ENCODE measurements at regions not wholly inside any gene's neighbourhood (a gene's known extent, or its start where the extent isn't known, plus 50 kb on each side); places are given as distances from the start of the nearest gene placed in this dataset.

DNA sequence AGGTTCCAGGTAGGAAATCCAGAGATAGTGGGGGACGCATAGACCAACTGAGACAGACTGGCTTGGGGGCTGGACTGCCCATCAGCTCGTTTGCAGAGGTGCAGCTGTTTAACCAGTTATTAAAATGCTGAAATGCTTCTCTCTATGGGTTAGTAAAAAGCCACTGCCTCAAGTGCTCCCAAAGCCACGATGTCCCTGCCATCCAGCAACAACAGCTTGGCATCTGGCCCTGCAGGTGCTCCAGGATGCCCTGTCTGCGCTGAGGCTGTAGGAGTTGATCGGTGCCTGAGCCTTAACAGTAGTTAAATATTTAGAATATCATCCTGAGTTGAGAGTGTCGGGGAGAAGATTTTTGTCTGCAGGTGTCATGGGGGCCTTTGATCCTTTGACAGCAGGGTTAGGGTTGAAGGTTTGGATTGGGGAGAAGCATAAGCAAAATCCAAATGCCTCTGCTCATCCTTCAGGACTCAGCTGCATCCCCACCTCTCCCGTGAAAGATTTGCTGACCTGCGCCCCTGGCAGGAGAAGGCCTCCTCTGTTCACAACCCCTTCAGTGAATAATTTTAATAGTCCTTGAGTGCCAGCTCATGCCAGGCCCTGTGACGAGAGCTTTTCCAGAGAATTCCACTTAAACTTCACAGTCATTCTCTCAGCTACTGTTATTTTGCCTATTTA is 127.3 kb upstream of the PWP1 start:
- Histone ChIP-seq H3K4me2 (ENCODE audit: low read length) (no peak overlapping the region), H3K27ac (ENCODE audit: low read depth, low read length, poor library complexity, severe bottlenecking) (no peak overlapping the region), H3K4me1 (ENCODE audit: insufficient read depth, low read length, severe bottlenecking) (no peaks in the 10 kb centered on the region), H3K36me3 (ENCODE audit: insufficient read depth, low read length) (no peaks in the 10 kb centered on the region), H3K79me2 (ENCODE audit: insufficient read depth, low read length) (no peaks in the 10 kb centered on the region), H3K9me3 (ENCODE audit: low read length) (no peaks in the 10 kb centered on the region), H3K27me3 (ENCODE audit: insufficient read depth, low read length) (no peaks in the 10 kb centered on the region), H3K9me2 (ENCODE audit: low read depth, low read length) (no peaks in the 10 kb centered on the region), H3K4me3 (ENCODE audit: low read depth, low read length, poor library complexity, severe bottlenecking) (no peak overlapping the region), H2AFZ (ENCODE audit: low read length) (no peak overlapping the region), H4K20me1 (ENCODE audit: insufficient read depth, low read length) (no peaks in the 10 kb centered on the region), H3F3A (ENCODE audit: insufficient read depth, low read length) (no peaks in the 10 kb centered on the region), H3K9ac (ENCODE audit: low read length) (no peak overlapping the region)
- TF ChIP-seq EZH2 (IDR thresholded peaks at IDR 0.05; ENCODE audit: borderline replicate concordance, low read length) (no peak), CTCF (IDR thresholded peaks at IDR 0.05; ENCODE audit: low read length) (no peak)

GRCh38 chr12:107558816-107559382 is 126.7 kb upstream of the PWP1 start:
- no peaks in the 10 kb centered on the region for H4K20me1 ChIP-seq (ENCODE audit: insufficient read depth, low read length)
- H3K9me2 ChIP-seq (ENCODE audit: low read depth, low read length) = no peaks in the 10 kb centered on the region
- no peak overlapping the region for H2AFZ ChIP-seq (ENCODE audit: low read length)
- no peak overlapping the region for H3K9ac ChIP-seq (ENCODE audit: low read length)
- no peaks in the 10 kb centered on the region for H3K9me3 ChIP-seq (ENCODE audit: low read length)
- TF ChIP-seq EZH2 (IDR thresholded peaks at IDR 0.05; ENCODE audit: borderline replicate concordance, low read length) (no peak), CTCF (IDR thresholded peaks at IDR 0.05; ENCODE audit: low read length) (no peak)
- no peaks in the 10 kb centered on the region for H3F3A ChIP-seq (ENCODE audit: insufficient read depth, low read length)
- no peak overlapping the region for H3K4me3 ChIP-seq (ENCODE audit: low read depth, low read length, poor library complexity, severe bottlenecking)
- H3K4me2 ChIP-seq (ENCODE audit: low read length) = no peak overlapping the region
- H3K79me2 ChIP-seq (ENCODE audit: insufficient read depth, low read length) = no peaks in the 10 kb centered on the region
- H3K27me3 ChIP-seq (ENCODE audit: insufficient read depth, low read length) = no peaks in the 10 kb centered on the region
- H3K4me1 ChIP-seq (ENCODE audit: insufficient read depth, low read length, severe bottlenecking) = no peaks in the 10 kb centered on the region
- H3K36me3 ChIP-seq (ENCODE audit: insufficient read depth, low read length) = no peaks in the 10 kb centered on the region
- H3K27ac ChIP-seq (ENCODE audit: low read depth, low read length, poor library complexity, severe bottlenecking) = no peak overlapping the region

GRCh38 chr12:107560165-107560898 is 125.3 kb upstream of the PWP1 start:
- no peak overlapping the region for H2AFZ ChIP-seq (ENCODE audit: low read length)
- TF ChIP-seq CTCF (IDR thresholded peaks at IDR 0.05; ENCODE audit: low read length) (no peak), EZH2 (IDR thresholded peaks at IDR 0.05; ENCODE audit: borderline replicate concordance, low read length) (no peak)

More at GRCh38 chr12:107560165-107560898, 125.3 kb upstream of the PWP1 start:
- Histone ChIP-seq H3K79me2 (ENCODE audit: insufficient read depth, low read length) (no peaks in the 10 kb centered on the region), H3K4me3 (ENCODE audit: low read depth, low read length, poor library complexity, severe bottlenecking) (no peak overlapping the region), H3K4me1 (ENCODE audit: insufficient read depth, low read length, severe bottlenecking) (no peaks in the 10 kb centered on the region), H3F3A (ENCODE audit: insufficient read depth, low read length) (no peaks in the 10 kb centered on the region), H3K27ac (ENCODE audit: low read depth, low read length, poor library complexity, severe bottlenecking) (no peak overlapping the region), H3K27me3 (ENCODE audit: insufficient read depth, low read length) (no peaks in the 10 kb centered on the region), H3K36me3 (ENCODE audit: insufficient read depth, low read length) (no peaks in the 10 kb centered on the region), H3K4me2 (ENCODE audit: low read length) (no peak overlapping the region), H3K9me3 (ENCODE audit: low read length) (no peaks in the 10 kb centered on the region), H3K9me2 (ENCODE audit: low read depth, low read length) (no peaks in the 10 kb centered on the region), H3K9ac (ENCODE audit: low read length) (no peak overlapping the region), H4K20me1 (ENCODE audit: insufficient read depth, low read length) (no peaks in the 10 kb centered on the region)

Measured in OCI-LY1 (cell line).